K562 (cell line): ENCODE measurements at regions not wholly inside any gene's neighbourhood (a gene's known extent, or its start where the extent isn't known, plus 50 kb on each side); places are given as distances from the start of the nearest gene placed in this dataset.

Experiments used
- ATAC-seq: fragments of 200-7000 bp; cut with Tn5 transposase; 3 replicates; pipeline ENCODE4 v1.9.1; 2020; ENCODE audit warnings: moderate library complexity
- BruUV-seq: library from RNA; stranded (reverse); fragments of 400-500 nt; replicated peaks from 2 replicates; lab custom pipeline; 2021; lab: Mats Ljungman, UMichigan
- CTCF ChIA-PET: fragments of 300-600 bp; formaldehyde crosslinking; extraction: SDS; loops from one replicate; lab custom pipeline; 2021; ENCODE audit warnings: low intra/inter-chr PET ratio; lab: Yijun Ruan, JAX
- POLR2A ChIA-PET: fragments of 300-600, 350-650 bp; sonication (Branson Sonifier 250); formaldehyde crosslinking; extraction: SDS; loops from one replicate; lab custom pipeline; 2021; ENCODE audit warnings: antibody characterized with exemption, inconsistent platforms; lab: Yijun Ruan, JAX
- DNase-seq, 4 experiments: peaks; one replicate each; pipeline versions ENCODE4 v3.0.0 to v3.0.0-alpha.2; 2011 to 2018; ENCODE audit warnings: low spot score in 3 of 4, mixed read lengths in 3 of 4; ENCODE audit errors: extremely low read depth in 1 of 4
- FAIRE-seq: peaks from 2 replicates; lab custom pipeline; 2011; peaks lifted over from hg19 to GRCh38; lab: Jason Lieb, UNC
- H2AFZ ChIP-seq: 2 replicates; pipeline ENCODE4 v1.6.0; 2011; ENCODE audit warnings: low read depth, low read length, control low read depth, inconsistent platforms
- H3K27ac ChIP-seq: fragments of 200-600 bp; 3 replicates; pipeline ENCODE4 v1.8.0; 2011; ENCODE audit warnings: low read depth, mild to moderate bottlenecking, control low read depth, inconsistent platforms, low read length, moderate library complexity, mixed read lengths; ENCODE audit errors: extremely low read depth
- H3K27me3 ChIP-seq, 2 experiments: fragments of 300-600 bp in 1 of 2; 2 replicates in 1 of 2; 3 replicates in 1 of 2; pipeline versions ENCODE4 v1.6.0 to v1.8.0; 2011; ENCODE audit warnings: inconsistent platforms in 2 of 2, low read length in 2 of 2, mild to moderate bottlenecking in 1 of 2, mixed read lengths in 1 of 2, moderate library complexity in 1 of 2; ENCODE audit not compliant: control insufficient read depth in 2 of 2, insufficient read depth in 2 of 2
- H3K36me3 ChIP-seq: fragments of 300-600 bp; 3 replicates; pipeline ENCODE4 v1.8.0; 2011; ENCODE audit warnings: mild to moderate bottlenecking, low read length, inconsistent platforms; ENCODE audit not compliant: control insufficient read depth, insufficient read depth
- H3K4me1 ChIP-seq, 2 experiments: fragments of 200-600 bp in 1 of 2; replicated peaks in 1 of 2; 2 replicates in 1 of 2; 3 replicates in 1 of 2; pipeline versions ENCODE4 v1.5.1 to v1.8.0; 2011; ENCODE audit warnings: inconsistent platforms in 2 of 2, low read length in 2 of 2, mild to moderate bottlenecking in 1 of 2, mixed read lengths in 1 of 2, moderate library complexity in 1 of 2; ENCODE audit not compliant: control insufficient read depth in 2 of 2, insufficient read depth in 2 of 2
- H3K4me2 ChIP-seq: 2 replicates; pipeline ENCODE4 v1.6.1; 2011; ENCODE audit warnings: low read length, control low read depth, inconsistent platforms, mixed read lengths; ENCODE audit not compliant: insufficient read depth
- H3K4me3 ChIP-seq: fragments of 200-600 bp; sonication (generic), shearing (Covaris generic); 2 replicates; pipeline ENCODE4 v1.5.1; 2016; ENCODE audit warnings: control low read depth, inconsistent platforms
- H3K79me2 ChIP-seq: fragments of 200-600 bp; 3 replicates; pipeline ENCODE4 v1.8.0; 2011; ENCODE audit warnings: low read length, inconsistent platforms; ENCODE audit not compliant: control insufficient read depth, insufficient read depth
- H3K9ac ChIP-seq, 2 experiments: 2 replicates each; pipeline versions ENCODE4 v1.6.0 to v1.6.1; 2011; ENCODE audit warnings: low read depth in 2 of 2, low read length in 2 of 2, control low read depth in 1 of 2, inconsistent platforms in 1 of 2, mild to moderate bottlenecking in 1 of 2, mixed read lengths in 1 of 2; ENCODE audit not compliant: insufficient read depth in 1 of 2
- H3K9me1 ChIP-seq: one replicate; pipeline ENCODE4 v1.6.0; 2011; ENCODE audit warnings: inconsistent platforms, mild to moderate bottlenecking, low read length, moderate library complexity; ENCODE audit not compliant: control insufficient read depth, insufficient read depth
- H3K9me3 ChIP-seq: replicated peaks from 2 replicates; pipeline ENCODE4 v1.5.1; 2011; ENCODE audit warnings: low read depth, low read length, inconsistent platforms; ENCODE audit not compliant: control insufficient read depth, insufficient read depth
- H4K20me1 ChIP-seq: replicated peaks from 2 replicates; pipeline ENCODE4 v1.6.1; 2011; ENCODE audit warnings: low read length, inconsistent platforms, mixed read lengths; ENCODE audit not compliant: control insufficient read depth, insufficient read depth
- BMI1 ChIP-seq: fragments of 150-350 bp; IDR thresholded peaks from 2 replicates; pipeline ENCODE4 v1.6.1; 2014; ENCODE audit warnings: low read length
- CTCF ChIP-seq, 3 experiments: IDR thresholded peaks in 2 of 3; conservative IDR thresholded peaks in 1 of 3; 2 replicates each; pipeline ENCODE4 v1.5.1; 2011 to 2012; ENCODE audit warnings: low read length in 3 of 3, mild to moderate bottlenecking in 3 of 3, control low read depth in 2 of 3, improper control_type of control experiment in 1 of 3, inconsistent platforms in 1 of 3, low read depth in 1 of 3, mixed read lengths in 1 of 3, moderate library complexity in 1 of 3; ENCODE audit not compliant: insufficient read depth in 2 of 3
- NCOA1 ChIP-seq: fragments of 450-650 bp; IDR thresholded peaks from 2 replicates; pipeline ENCODE4 v1.6.1; 2016; ENCODE audit warnings: low read depth
- NRF1 ChIP-seq, 2 experiments: fragments of 450-650 bp; IDR thresholded peaks in 1 of 2; conservative IDR thresholded peaks in 1 of 2; 2 replicates each; pipeline ENCODE4 v1.6.1; 2014; ENCODE audit warnings: mild to moderate bottlenecking in 2 of 2
- PHB2 ChIP-seq: fragments of 450-650 bp; IDR thresholded peaks from 2 replicates; pipeline ENCODE4 v1.6.1; 2017; ENCODE audit warnings: low read depth
- SIN3A ChIP-seq, 2 experiments: fragments of 150-350 bp in 1 of 2; IDR thresholded peaks; 2 replicates each; pipeline ENCODE4 v1.6.1; 2011 to 2016; ENCODE audit warnings: borderline replicate concordance in 2 of 2, low read depth in 2 of 2, low read length in 2 of 2, mild to moderate bottlenecking in 2 of 2, moderate library complexity in 2 of 2; ENCODE audit not compliant: control insufficient read depth in 1 of 2
- SREBF2 ChIP-seq: sonication (generic); formaldehyde crosslinking; IDR thresholded peaks from 2 replicates; pipeline ENCODE4 v1.4.0; 2020; ENCODE audit warnings: mild to moderate bottlenecking, missing genetic modification reagents
- ZNF785 ChIP-seq: fragments of 250-450 bp; sonication (Bioruptor Pico); IDR thresholded peaks from 2 replicates; pipeline ENCODE4 v1.4.0; 2020; ENCODE audit warnings: mild to moderate bottlenecking
- ZNF830 ChIP-seq: fragments of 250-450 bp; sonication (Bioruptor Pico); IDR thresholded peaks from 2 replicates; pipeline ENCODE4 v1.5.0; 2021; ENCODE audit warnings: mild to moderate bottlenecking
- WGBS: fragments of 100-300 bp; shearing (Covaris generic); methylation state at CpG from one replicate; pipeline ENCODE4 v1.1.6; 2016; ENCODE audit warnings: low coverage, mixed read lengths; ENCODE audit not compliant: insufficient coverage; ENCODE audit errors: missing lambda C conversion rate; 5-methylcytosine and 5-hydroxymethylcytosine counted together
- in situ Hi-C: fragments of 300-500 bp; cut with MboI; formaldehyde crosslinking; loops from 4 replicates; pipeline ENCODE4 v1.15.0; 2018; ENCODE audit warnings: inconsistent platforms, mixed read lengths
- intact Hi-C: fragments of 100-400 bp; cut with micrococcal nuclease; formaldehyde crosslinking; loops from 2 replicates; pipeline ENCODE4 v1.14.2; 2022

- FAIRE-seq (no peak), DNase-seq (no peak), ATAC-seq (no peak)
- Histone ChIP-seq H3K4me1 (no peaks in the 10 kb centered on the region), H3K4me3 (no peak overlapping the region), H3K36me3 (no peaks in the 10 kb centered on the region), H3K27ac (no peak overlapping the region), H3K4me2 (no peak overlapping the region), H3K79me2 (no peaks in the 10 kb centered on the region), H3K9me3 (peaks cover 4% of the 10 kb centered on the region), H3K9ac (no peak overlapping the region), H2AFZ (no peak overlapping the region), H3K9me1 (no peaks in the 10 kb centered on the region), H3K27me3 (no peaks in the 10 kb centered on the region), H4K20me1 (no peaks in the 10 kb centered on the region)
- ChIA-PET POLR2A (no interaction called here), CTCF (no interaction called here)
- TF ChIP-seq SREBF2 (no peak), NCOA1 (no peak), ZNF785 (no peak)
- in situ Hi-C loops (no loop called here), intact Hi-C loops (no loop called here)
- WGBS: 0% methylated on average over 1 of the region's 1 CpG
- no TSS peak for BruUV-seq
Measured at GRCh38 chr3:35438101-35438500, 201.2 kb upstream of the ARPP21 start.

GRCh38 chr3:35439663-35440062 lies 199.7 kb upstream of the ARPP21 start:
- FAIRE-seq: no peak
- Histone ChIP-seq H3K9me3 (peaks cover 4% of the 10 kb centered on the region), H3K4me3 (no peak overlapping the region), H3K9ac (no peak overlapping the region), H4K20me1 (no peaks in the 10 kb centered on the region), H3K79me2 (no peaks in the 10 kb centered on the region), H3K4me2 (no peak overlapping the region), H3K27me3 (no peaks in the 10 kb centered on the region), H3K36me3 (no peaks in the 10 kb centered on the region), H3K4me1 (no peaks in the 10 kb centered on the region), H3K27ac (no peak overlapping the region), H3K9me1 (no peaks in the 10 kb centered on the region), H2AFZ (no peak overlapping the region)
- POLR2A ChIA-PET: no interaction called here
- CTCF ChIA-PET: no interaction called here
- no TSS peak for BruUV-seq
- TF ChIP-seq PHB2 (no peak), SIN3A (IDR thresholded peaks at IDR 0.05; ENCODE audit: borderline replicate concordance in 2 of 2, control insufficient read depth in 1 of 2, low read depth in 2 of 2, low read length in 2 of 2) (no peak), BMI1 (no peak), NRF1 (conservative IDR thresholded peaks at IDR 0.05 in 1 of 2, IDR thresholded peaks at IDR 0.05 in 1 of 2) (no peak), CTCF (IDR thresholded peaks at IDR 0.05 in 2 of 3, conservative IDR thresholded peaks at IDR 0.05 in 1 of 3; ENCODE audit: insufficient read depth in 2 of 3, low read depth in 1 of 3, low read length in 3 of 3) (no peak), ZNF830 (CRISPR knock-in tag) (no peak)
- DNase-seq: no peak
- in situ Hi-C loops: no loop called here
- intact Hi-C loops: no loop called here
- WGBS: 4% methylated on average over 5 of the region's 5 CpGs
- ATAC-seq: no peak
